ENCODE measurements at regions not wholly inside any gene's neighbourhood (a gene's known extent, or its start where the extent isn't known, plus 50 kb on each side); places are given as distances from the start of the nearest gene placed in this dataset.

DNA sequence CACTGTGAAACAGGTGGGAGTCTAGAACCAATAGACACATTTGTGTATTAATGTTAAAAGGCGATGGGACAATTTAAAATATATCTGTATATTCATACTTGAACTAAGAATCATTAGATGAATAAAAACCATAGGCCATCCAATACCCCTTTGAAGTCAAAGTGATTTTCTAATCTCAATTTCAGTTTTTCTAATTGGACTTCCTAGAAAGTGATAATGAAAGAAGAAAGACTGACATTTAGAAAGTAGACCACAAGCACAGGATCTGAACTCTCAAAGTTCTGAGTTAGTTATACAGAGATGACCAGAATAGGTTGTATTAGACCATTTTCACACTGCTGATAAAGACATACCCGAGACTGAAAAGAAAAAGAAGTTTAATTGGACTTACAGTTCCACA is 412.8 kb upstream of the PIK3R1 start:
- TF ChIP-seq, protein P1, sequence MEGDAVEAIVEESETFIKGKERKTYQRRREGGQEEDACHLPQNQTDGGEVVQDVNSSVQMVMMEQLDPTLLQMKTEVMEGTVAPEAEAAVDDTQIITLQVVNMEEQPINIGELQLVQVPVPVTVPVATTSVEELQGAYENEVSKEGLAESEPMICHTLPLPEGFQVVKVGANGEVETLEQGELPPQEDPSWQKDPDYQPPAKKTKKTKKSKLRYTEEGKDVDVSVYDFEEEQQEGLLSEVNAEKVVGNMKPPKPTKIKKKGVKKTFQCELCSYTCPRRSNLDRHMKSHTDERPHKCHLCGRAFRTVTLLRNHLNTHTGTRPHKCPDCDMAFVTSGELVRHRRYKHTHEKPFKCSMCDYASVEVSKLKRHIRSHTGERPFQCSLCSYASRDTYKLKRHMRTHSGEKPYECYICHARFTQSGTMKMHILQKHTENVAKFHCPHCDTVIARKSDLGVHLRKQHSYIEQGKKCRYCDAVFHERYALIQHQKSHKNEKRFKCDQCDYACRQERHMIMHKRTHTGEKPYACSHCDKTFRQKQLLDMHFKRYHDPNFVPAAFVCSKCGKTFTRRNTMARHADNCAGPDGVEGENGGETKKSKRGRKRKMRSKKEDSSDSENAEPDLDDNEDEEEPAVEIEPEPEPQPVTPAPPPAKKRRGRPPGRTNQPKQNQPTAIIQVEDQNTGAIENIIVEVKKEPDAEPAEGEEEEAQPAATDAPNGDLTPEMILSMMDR (IDR thresholded peaks at IDR 0.05; ENCODE audit: extremely low read depth in 1 of 2, insufficient read depth in 1 of 2, low read depth in 1 of 2, low read length in 2 of 2): no peak
- TF ChIP-seq POLR2A (IDR thresholded peaks at IDR 0.05; ENCODE audit: low read depth, low read length) (no peak), GATA2 (IDR thresholded peaks at IDR 0.05; ENCODE audit: insufficient read depth, insufficient read length, low read depth, low read length) (no peak), FOS (IDR thresholded peaks at IDR 0.05; ENCODE audit: borderline replicate concordance, insufficient read depth, low read length) (no peak)

Data from endothelial cell of umbilical vein (primary cell).